NCI-H748 (cell line): ENCODE measurements at regions not wholly inside any gene's neighbourhood (a gene's known extent, or its start where the extent isn't known, plus 50 kb on each side); places are given as distances from the start of the nearest gene placed in this dataset.

Experiments used
- DNase-seq: peaks from one replicate; lab custom pipeline; 2025; ENCODE audit not compliant: unreplicated experiment; lab: John Stamatoyannopoulos, UW

GRCh38 chr1:5768014-5768413 is 224.2 kb downstream of the NPHP4 start:
- DNase-seq = no peak

DNA sequence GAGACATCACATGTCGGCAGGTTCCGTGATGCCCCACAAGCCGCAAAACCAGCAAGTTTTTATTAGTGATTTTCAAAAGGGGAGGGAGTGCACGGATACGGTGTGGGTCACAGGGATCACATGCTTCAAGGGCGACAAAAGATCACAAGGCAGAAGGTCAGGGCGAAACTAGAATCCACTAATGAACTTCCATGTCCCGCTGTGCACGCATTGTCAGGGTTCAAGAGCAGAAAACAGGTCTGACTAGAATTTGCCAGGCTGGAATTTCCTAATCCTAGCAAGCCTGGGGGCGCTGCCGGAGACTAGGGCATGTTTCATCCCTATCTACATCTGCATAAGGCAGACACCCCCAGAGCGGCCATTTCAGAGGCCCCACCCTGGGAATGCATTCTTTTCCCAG is 225.2 kb downstream of the NPHP4 start:
- peak; percentile 82 for DNase-seq

GRCh38 chr1:5765997-5766913 is 226.0 kb downstream of the NPHP4 start:
- DNase-seq = peak; percentile 68

DNA sequence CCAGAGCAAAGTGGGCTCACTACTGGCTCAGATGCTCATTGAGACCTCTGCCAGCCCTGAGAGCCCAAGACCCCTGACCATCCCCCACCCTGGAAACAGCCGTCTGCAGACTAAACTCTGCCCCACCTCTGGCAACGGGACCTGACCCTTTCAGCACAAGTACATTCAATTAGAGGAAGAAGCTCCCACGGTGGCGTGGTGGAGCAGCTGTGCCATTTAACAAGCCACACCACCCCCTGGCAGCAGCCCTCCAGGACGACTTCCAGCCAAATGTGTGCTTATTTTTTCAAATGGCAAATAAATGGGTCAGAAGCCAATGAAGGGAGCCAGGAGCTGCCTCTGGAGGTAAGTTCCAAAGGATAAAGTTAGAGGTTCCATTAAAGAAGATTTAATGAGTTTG is 226.7 kb downstream of the NPHP4 start:
- peak; percentile 40 for DNase-seq

- no peak for DNase-seq
These were observed 227.3 kb downstream of the NPHP4 start for GRCh38 chr1:5764959-5765358.

DNA sequence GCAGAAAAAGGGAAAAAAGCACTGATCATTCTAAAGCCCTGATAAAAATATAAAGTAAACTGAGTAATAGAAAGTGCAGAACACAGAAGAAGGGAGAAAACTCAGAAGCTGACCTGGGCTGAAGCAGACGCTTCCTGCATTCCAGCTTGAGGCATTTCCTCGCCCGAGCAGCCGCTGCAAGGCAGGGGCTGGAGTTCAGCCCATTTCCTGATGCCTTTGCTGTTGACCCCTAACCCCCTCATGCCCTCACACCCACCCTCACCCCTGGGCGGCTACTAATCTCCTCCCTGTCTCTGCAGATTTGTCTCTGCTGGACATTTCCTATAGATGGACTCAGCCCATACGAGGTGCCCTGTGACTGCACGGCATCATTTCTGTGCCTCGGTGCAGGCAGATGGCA is 227.8 kb downstream of the NPHP4 start:
- DNase-seq = no peak

DNA sequence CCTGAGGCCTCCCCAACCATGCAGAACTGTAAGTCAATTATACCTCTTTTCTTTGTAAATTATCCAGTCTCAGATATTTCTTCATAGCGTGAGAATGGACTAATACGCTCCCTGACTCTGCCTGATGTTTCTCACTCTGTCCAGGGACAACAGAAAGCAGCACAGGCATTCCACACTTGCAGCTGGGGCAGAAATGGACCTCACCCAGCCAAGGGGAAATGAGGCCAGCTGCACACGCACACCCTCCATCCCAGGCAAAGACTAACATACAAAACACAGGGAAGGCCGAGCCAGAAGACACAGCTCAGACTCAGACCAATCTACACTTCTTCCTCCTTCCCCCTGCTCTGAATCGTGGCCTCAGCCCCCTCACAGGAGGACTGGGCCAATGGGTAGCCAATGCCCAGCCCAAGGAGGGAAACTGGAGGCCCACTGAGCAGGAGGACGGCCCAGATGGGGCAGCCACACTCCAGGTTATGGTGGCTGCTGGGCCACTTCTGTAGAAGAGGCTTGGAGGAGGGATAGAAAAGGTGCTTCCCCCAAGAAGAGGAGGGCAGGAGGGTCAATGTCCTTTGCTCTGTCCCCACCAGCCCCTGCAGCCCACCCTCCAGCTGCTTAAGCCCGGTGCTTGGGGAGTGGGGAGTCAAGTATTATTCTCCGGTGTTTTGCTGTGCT is 228.4 kb downstream of the NPHP4 start:
- no peak for DNase-seq

- no peak for DNase-seq
These were observed 233.2 kb downstream of the NPHP4 start for GRCh38 chr1:5758859-5759578.

DNA sequence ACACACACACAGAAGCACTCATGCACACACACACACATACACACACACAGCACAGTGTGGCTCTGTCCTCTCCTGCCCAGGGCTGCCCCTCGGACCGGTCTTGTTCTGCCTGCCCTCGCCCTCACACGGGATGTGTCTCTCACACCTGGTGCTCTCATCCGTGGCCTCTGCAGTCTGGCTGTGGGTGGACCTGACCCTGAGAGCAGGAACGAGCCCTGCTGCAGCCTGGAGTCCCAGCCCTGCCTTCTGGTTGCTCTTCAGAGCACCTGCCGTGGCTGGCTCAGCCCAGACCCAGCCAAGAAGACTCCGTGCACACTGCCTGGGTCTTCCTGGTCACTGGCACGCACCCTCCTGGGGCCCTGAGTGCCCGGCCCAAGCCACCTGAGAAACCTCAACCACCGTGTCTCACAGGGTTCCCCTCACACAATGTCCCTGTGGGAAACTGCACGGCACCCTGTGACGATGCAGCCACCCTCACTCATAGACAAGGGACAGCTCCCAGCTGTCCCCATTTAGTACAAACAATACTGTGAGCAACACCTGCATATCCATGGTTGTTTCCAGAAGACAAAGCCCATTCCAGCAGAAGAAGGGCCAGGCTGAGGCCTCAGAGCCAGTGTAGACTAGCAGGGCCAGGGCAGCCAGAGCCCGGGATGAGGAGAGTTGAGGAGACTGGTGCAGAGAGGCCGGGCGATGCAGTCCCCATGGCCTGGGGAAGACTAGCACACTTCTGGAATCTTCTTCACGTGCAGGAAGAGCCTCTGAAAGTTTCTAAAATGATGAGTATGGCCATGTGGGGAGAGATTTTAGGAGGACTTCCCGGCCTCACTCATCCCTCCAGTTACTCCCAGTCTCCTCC is 234.0 kb downstream of the NPHP4 start:
- peak; percentile 19 for DNase-seq

DNA sequence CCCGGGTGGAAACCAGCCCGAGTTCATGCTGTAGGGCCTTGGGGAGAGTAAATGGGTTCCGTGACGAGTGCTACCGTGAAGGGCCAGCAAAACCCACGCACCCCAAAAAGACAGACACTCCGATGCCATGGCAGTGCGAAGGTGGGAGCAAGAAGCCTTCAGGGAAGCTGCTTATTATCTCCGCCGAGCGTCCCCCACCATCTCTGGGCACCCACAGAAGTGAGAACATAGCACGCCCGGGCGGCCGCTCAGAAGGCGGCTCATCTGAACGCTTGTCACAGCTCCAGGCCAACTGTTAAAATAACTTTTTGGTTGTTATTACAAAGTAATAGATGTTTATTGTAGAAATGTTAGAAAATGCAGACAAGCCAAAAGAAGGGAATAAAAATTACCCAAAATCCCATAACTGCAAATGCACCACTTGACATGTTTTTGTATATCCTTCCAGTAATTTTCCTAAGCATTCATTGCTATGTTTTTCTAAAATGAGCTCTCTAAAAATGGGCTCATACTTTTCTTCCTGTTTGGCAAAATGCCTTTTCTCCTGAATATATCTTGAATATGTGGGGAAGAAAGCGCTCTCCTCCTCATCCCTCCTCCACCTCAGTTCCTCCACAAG is 234.9 kb downstream of the NPHP4 start:
- DNase-seq = no peak

- no peak for DNase-seq
These were observed 235.6 kb downstream of the NPHP4 start for GRCh38 chr1:5756434-5757186.

GRCh38 chr1:5755552-5756125 is 236.6 kb downstream of the NPHP4 start:
- DNase-seq = no peak

- DNase-seq = no peak
These were observed 237.2 kb downstream of the NPHP4 start for GRCh38 chr1:5754817-5755551.

- no peak for DNase-seq
These were observed 238.4 kb downstream of the NPHP4 start for GRCh38 chr1:5753549-5754421.

- no peak for DNase-seq
These were observed 239.3 kb downstream of the NPHP4 start for GRCh38 chr1:5752746-5753548.

- no peak for DNase-seq
These were observed 240.1 kb downstream of the NPHP4 start for GRCh38 chr1:5751833-5752745.
